HL-60 (cell line): ENCODE measurements at regions not wholly inside any gene's neighbourhood (a gene's known extent, or its start where the extent isn't known, plus 50 kb on each side); places are given as distances from the start of the nearest gene placed in this dataset.

Experiments used
- DNase-seq, 2 experiments: peaks; one replicate each; pipeline ENCODE4 v3.0.0-alpha.2; 2010 to 2020; ENCODE audit warnings: low read depth in 1 of 2, low spot score in 1 of 2
- H3K27ac ChIP-seq: fragments of 250-450 bp; sonication (Bioruptor Pico); replicated peaks from 2 replicates; pipeline ENCODE4 v1.5.1; 2020; ENCODE audit warnings: mild to moderate bottlenecking, moderate library complexity
- H3K27me3 ChIP-seq: fragments of 250-450 bp; sonication (Bioruptor Pico); 2 replicates; pipeline ENCODE4 v1.5.1; 2021; ENCODE audit warnings: mild to moderate bottlenecking, moderate library complexity; ENCODE audit not compliant: insufficient read depth, poor library complexity, severe bottlenecking
- H3K4me3 ChIP-seq: replicated peaks from 2 replicates; pipeline ENCODE4 v1.5.1; 2011; ENCODE audit warnings: mild to moderate bottlenecking, control low read depth, low read length; ENCODE audit not compliant: insufficient read depth
- CTCF ChIP-seq: IDR thresholded peaks from one replicate; pipeline ENCODE4 v1.5.1; 2011; ENCODE audit warnings: low read length, control low read depth, inconsistent platforms; ENCODE audit not compliant: insufficient read depth
- GABPA ChIP-seq: IDR thresholded peaks from 2 replicates; pipeline ENCODE4 v1.6.1; 2012; ENCODE audit warnings: low read depth
- POLR2AphosphoS5 ChIP-seq: IDR thresholded peaks from 2 replicates; pipeline ENCODE4 v1.6.1; 2012; ENCODE audit warnings: low read depth
- REST ChIP-seq: IDR thresholded peaks from 2 replicates; pipeline ENCODE4 v1.6.1; 2012; ENCODE audit warnings: low read depth; ENCODE audit not compliant: insufficient replicate concordance
- SPI1 ChIP-seq: IDR thresholded peaks from 2 replicates; pipeline ENCODE4 v1.6.1; 2012; ENCODE audit warnings: low read depth, mild to moderate bottlenecking, borderline replicate concordance

GRCh38 chr3:87627316-87627715 lies 350.9 kb upstream of the POU1F1 start:
- H3K27ac ChIP-seq, result no peak overlapping the region
- no peak for TF ChIP-seq CTCF
- TF ChIP-seq POLR2AphosphoS5, result no peak
- TF ChIP-seq SPI1, result no peak
- no peak for TF ChIP-seq REST
- no peak for TF ChIP-seq GABPA
- no peak for DNase-seq
- no peak overlapping the region for H3K4me3 ChIP-seq
- no peaks in the 10 kb centered on the region for H3K27me3 ChIP-seq

- Histone ChIP-seq H3K27me3 (no peaks in the 10 kb centered on the region), H3K27ac (no peak overlapping the region), H3K4me3 (no peak overlapping the region)
- no peak for DNase-seq
- no peak for TF ChIP-seq REST
Measured at GRCh38 chr3:87626546-87626945, 350.2 kb upstream of the POU1F1 start.

GRCh38 chr3:87625876-87626275 lies 349.5 kb upstream of the POU1F1 start:
- DNase-seq, result no peak
- no peak for TF ChIP-seq REST
- TF ChIP-seq CTCF, result no peak
- no peak for TF ChIP-seq GABPA
- TF ChIP-seq SPI1, result no peak
- no peak for TF ChIP-seq POLR2AphosphoS5
- no peak overlapping the region for H3K27ac ChIP-seq

GRCh38 chr3:87624860-87625259 lies 348.5 kb upstream of the POU1F1 start:
- no peak for DNase-seq
- no peak for TF ChIP-seq POLR2AphosphoS5
- TF ChIP-seq CTCF, result no peak
- TF ChIP-seq REST, result no peak
- TF ChIP-seq GABPA, result no peak
- no peak for TF ChIP-seq SPI1
- Histone ChIP-seq H3K27me3 (no peaks in the 10 kb centered on the region), H3K4me3 (no peak overlapping the region), H3K27ac (no peak overlapping the region)

More at GRCh38 chr3:87625876-87626275, 349.5 kb upstream of the POU1F1 start:
- no peak overlapping the region for H3K4me3 ChIP-seq
- no peaks in the 10 kb centered on the region for H3K27me3 ChIP-seq
